Fibroblast of lung (primary cell): ENCODE measurements at regions not wholly inside any gene's neighbourhood (a gene's known extent, or its start where the extent isn't known, plus 50 kb on each side); places are given as distances from the start of the nearest gene placed in this dataset.

Experiments used
- CTCF ChIP-seq, 2 donors: IDR thresholded peaks in 1 of 2; conservative IDR thresholded peaks in 1 of 2; 1 replicate in 1 of 2; 2 replicates in 1 of 2; pipeline ENCODE4 v1.5.1; 2011 to 2012; ENCODE audit warnings: low read length in 2 of 2, control low read depth in 1 of 2, inconsistent platforms in 1 of 2, low read depth in 1 of 2, mild to moderate bottlenecking in 1 of 2
- EZH2 ChIP-seq: IDR thresholded peaks from 2 replicates; pipeline ENCODE4 v1.5.1; 2012; ENCODE audit warnings: low read length, control low read depth, mild to moderate bottlenecking; ENCODE audit errors: missing control alignments

GRCh38 chr6:26165261-26165790 lies 78.1 kb downstream of the HFE start:
- TF ChIP-seq EZH2 = no peak
- no peak for TF ChIP-seq CTCF (conservative IDR thresholded peaks at IDR 0.05 in 1 of 2, IDR thresholded peaks at IDR 0.05 in 1 of 2; ENCODE audit: low read depth in 1 of 2, low read length in 2 of 2)
